H1 (cell line): ENCODE measurements at regions not wholly inside any gene's neighbourhood (a gene's known extent, or its start where the extent isn't known, plus 50 kb on each side); places are given as distances from the start of the nearest gene placed in this dataset.

ENCODE experiments used
- CHD2 ChIP-seq: IDR thresholded peaks from 2 replicates; pipeline ENCODE4 v1.6.1; 2012; ENCODE audit warnings: low read length, improper control_type of control experiment
- CTCF ChIP-seq, 3 experiments: IDR thresholded peaks; 1 replicate in 2 of 3; 2 replicates in 1 of 3; pipeline versions ENCODE4 v1.5.1 to v1.6.1; 2011; ENCODE audit warnings: low read length in 3 of 3, mild to moderate bottlenecking in 3 of 3, inconsistent platforms in 2 of 3, low read depth in 1 of 3, moderate library complexity in 1 of 3; ENCODE audit not compliant: insufficient read depth in 1 of 3; ENCODE audit errors: control extremely low read depth in 1 of 3
- MAX ChIP-seq: IDR thresholded peaks from 2 replicates; pipeline ENCODE4 v1.6.1; 2012; ENCODE audit warnings: inconsistent platforms

- no peak for TF ChIP-seq CTCF (IDR thresholded peaks at IDR 0.05; ENCODE audit: control extremely low read depth in 1 of 3, insufficient read depth in 1 of 3, low read depth in 1 of 3, low read length in 3 of 3)
- TF ChIP-seq MAX = no peak
- no peak for TF ChIP-seq CHD2
- TF ChIP-seq, all 59 proteins: peak for 0
Observed at GRCh38 chr10:64081947-64082482, 560.8 kb downstream of the REEP3 start (continued).
